Naive thymus-derived CD4-positive, alpha-beta T cell (primary cell): ENCODE measurements at regions not wholly inside any gene's neighbourhood (a gene's known extent, or its start where the extent isn't known, plus 50 kb on each side); places are given as distances from the start of the nearest gene placed in this dataset.

Experiments
- ATAC-seq: fragments of 150-1000 bp; cut with Tn5 transposase; 2 replicates; pipeline ENCODE4 v1.10.0; 2021; ENCODE audit warnings: mild to moderate bottlenecking, moderate library complexity
- CTCF ChIA-PET: fragments of 350-600 bp; sonication (Branson Sonifier 250); formaldehyde crosslinking; loops from one replicate; lab custom pipeline; 2021; ENCODE audit warnings: antibody characterized with exemption; lab: Charles Lee
- POLR2A ChIA-PET: fragments of 350-600 bp; sonication (Branson Sonifier 250); formaldehyde crosslinking; loops from one replicate; lab custom pipeline; 2021; ENCODE audit warnings: antibody characterized with exemption, inconsistent platforms; lab: Charles Lee
- DNase-seq, 9 donors: peaks; one replicate each; pipeline versions ENCODE4 v3.0.0 to v3.0.0-alpha.2; 2020 to 2022; ENCODE audit warnings: mixed read lengths in 1 of 9
- H3K27ac ChIP-seq: one replicate; pipeline ENCODE4 v1.7.0; 2013; ENCODE audit warnings: mild to moderate bottlenecking, low read depth, low read length, moderate library complexity
- H3K27me3 ChIP-seq, 2 donors: one replicate each; pipeline ENCODE4 v1.7.0; 2013; ENCODE audit warnings: low read length in 2 of 2, mild to moderate bottlenecking in 2 of 2, moderate library complexity in 2 of 2; ENCODE audit not compliant: control insufficient read depth in 2 of 2, insufficient read depth in 2 of 2
- H3K36me3 ChIP-seq, 3 experiments: 1 replicate in 2 of 3; 2 replicates in 1 of 3; pipeline ENCODE4 v1.7.0; 2013; ENCODE audit warnings: low read length in 3 of 3, mild to moderate bottlenecking in 3 of 3, moderate library complexity in 1 of 3; ENCODE audit not compliant: insufficient read depth in 3 of 3, control insufficient read depth in 2 of 3
- H3K4me1 ChIP-seq, 2 donors: one replicate each; pipeline ENCODE4 v1.7.0; 2013; ENCODE audit warnings: low read length in 2 of 2, mild to moderate bottlenecking in 2 of 2, moderate library complexity in 1 of 2; ENCODE audit not compliant: control insufficient read depth in 2 of 2, insufficient read depth in 2 of 2
- H3K4me3 ChIP-seq: 2 replicates; pipeline ENCODE4 v1.7.0; 2013; ENCODE audit warnings: mild to moderate bottlenecking, low read length
- H3K9me3 ChIP-seq, 3 experiments: 1 replicate in 2 of 3; 2 replicates in 1 of 3; pipeline ENCODE4 v1.7.0; 2013; ENCODE audit warnings: low read length in 3 of 3; ENCODE audit not compliant: control insufficient read depth in 2 of 3
- H3K27ac Mint-ChIP-seq, 9 donors: one replicate each; pipeline ENCODE4 v1.8.0; 2020 to 2022; ENCODE audit warnings: mixed read lengths in 9 of 9, mild to moderate bottlenecking in 8 of 9, moderate library complexity in 5 of 9, inconsistent platforms in 2 of 9
- H3K27me3 Mint-ChIP-seq, 5 donors: one replicate each; pipeline ENCODE4 v1.8.0; 2021 to 2022; ENCODE audit warnings: mixed read lengths in 5 of 5, mild to moderate bottlenecking in 1 of 5
- H3K36me3 Mint-ChIP-seq, 5 donors: one replicate each; pipeline ENCODE4 v1.8.0; 2020 to 2022; ENCODE audit warnings: mixed read lengths in 5 of 5, mild to moderate bottlenecking in 3 of 5, inconsistent platforms in 1 of 5
- H3K4me1 Mint-ChIP-seq, 7 donors: one replicate each; pipeline ENCODE4 v1.8.0; 2020 to 2022; ENCODE audit warnings: mixed read lengths in 7 of 7, mild to moderate bottlenecking in 3 of 7, inconsistent platforms in 1 of 7
- H3K4me3 Mint-ChIP-seq, 10 donors: one replicate each; pipeline ENCODE4 v1.8.0; 2020 to 2022; ENCODE audit warnings: mild to moderate bottlenecking in 10 of 10, mixed read lengths in 10 of 10, moderate library complexity in 6 of 10, inconsistent platforms in 2 of 10
- H3K9me3 Mint-ChIP-seq, 11 donors: one replicate each; pipeline ENCODE4 v1.8.0; 2020 to 2022; ENCODE audit warnings: mixed read lengths in 11 of 11, mild to moderate bottlenecking in 4 of 11, inconsistent platforms in 1 of 11, moderate library complexity in 1 of 11
- intact Hi-C, 2 donors: fragments of 100-400 bp; cut with micrococcal nuclease; formaldehyde crosslinking; loops; one replicate each; pipeline ENCODE4 v1.15.1; 2023

- Histone ChIP-seq H3K27me3 (no peaks in the 10 kb centered on the region), H3K36me3 (no peaks in the 10 kb centered on the region), H3K27ac (no peak overlapping the region), H3K9me3 (no peaks in the 10 kb centered on the region), H3K4me1 (no peaks in the 10 kb centered on the region), H3K4me3 (no peak overlapping the region)
- Mint-ChIP-seq H3K4me1 (no peaks in the 10 kb centered on the region), H3K27ac (no peak overlapping the region), H3K9me3 (peaks cover 0 to 8% (median 0%) of the 10 kb centered on the region in 11 donors), H3K36me3 (no peaks in the 10 kb centered on the region), H3K4me3 (no peak overlapping the region), H3K27me3 (no peaks in the 10 kb centered on the region)
- intact Hi-C loops, result no loop called here
- ChIA-PET CTCF (no interaction called here), POLR2A (no interaction called here)
- DNase-seq, result no peak
- no peak for ATAC-seq
These were observed 693.5 kb upstream of the TENM3 start for GRCh38 chr4:181549576-181550188.

- H3K27ac Mint-ChIP-seq, result no peak overlapping the region
- DNase-seq, result no peak
These were observed 692.8 kb upstream of the TENM3 start for GRCh38 chr4:181550381-181550780.

DNA sequence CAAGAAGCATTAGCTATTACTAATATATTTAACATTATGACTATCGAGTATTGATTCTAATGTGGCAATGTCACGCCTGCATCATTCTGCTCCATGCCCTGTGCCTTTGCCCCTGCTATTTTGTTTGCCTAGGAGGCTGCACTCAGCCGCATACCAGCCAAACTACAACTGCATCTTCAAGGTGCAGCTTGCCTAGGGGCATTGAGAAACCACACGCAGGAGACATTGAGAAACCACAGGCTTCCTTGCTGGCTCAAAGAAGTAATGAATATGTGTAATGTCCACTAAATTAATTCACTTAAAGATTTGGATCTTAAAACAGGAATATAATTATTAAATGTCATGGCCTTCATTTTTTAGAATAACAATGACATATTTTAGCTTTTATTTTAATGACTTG lies 683.6 kb upstream of the TENM3 start:
- H3K27me3 ChIP-seq, result no peaks in the 10 kb centered on the region

More at GRCh38 chr4:181550381-181550780, 692.8 kb upstream of the TENM3 start:
- Histone ChIP-seq H3K4me1 (no peaks in the 10 kb centered on the region), H3K27ac (no peak overlapping the region), H3K27me3 (no peaks in the 10 kb centered on the region), H3K4me3 (no peak overlapping the region), H3K9me3 (no peaks in the 10 kb centered on the region), H3K36me3 (no peaks in the 10 kb centered on the region)
- no peaks in the 10 kb centered on the region for H3K27me3 Mint-ChIP-seq
- intact Hi-C loops, result no loop called here
- ATAC-seq, result no peak
- CTCF ChIA-PET, result no interaction called here
- H3K4me1 Mint-ChIP-seq, result no peaks in the 10 kb centered on the region
- no peaks in the 10 kb centered on the region for H3K36me3 Mint-ChIP-seq
- POLR2A ChIA-PET, result no interaction called here
- no peak overlapping the region for H3K4me3 Mint-ChIP-seq
- H3K9me3 Mint-ChIP-seq, result peaks cover 0 to 8% (median 0%) of the 10 kb centered on the region in 11 donors

GRCh38 chr4:181562399-181562798 lies 680.8 kb upstream of the TENM3 start:
- peaks cover 0 to 6% (median 0%) of the 10 kb centered on the region in 11 donors for H3K9me3 Mint-ChIP-seq
- no peaks in the 10 kb centered on the region for H3K27me3 ChIP-seq
- H3K36me3 Mint-ChIP-seq, result no peaks in the 10 kb centered on the region
- intact Hi-C loops, result no loop called here
- no peak overlapping the region for H3K27ac ChIP-seq
- H3K4me1 ChIP-seq, result no peaks in the 10 kb centered on the region
- no peak overlapping the region for H3K4me3 ChIP-seq
- DNase-seq (no peak), ATAC-seq (no peak)
- no peaks in the 10 kb centered on the region for H3K4me1 Mint-ChIP-seq
- no peak overlapping the region for H3K4me3 Mint-ChIP-seq
- ChIA-PET POLR2A (no interaction called here), CTCF (no interaction called here)
- no peak overlapping the region for H3K27ac Mint-ChIP-seq
- no peaks in the 10 kb centered on the region for H3K9me3 ChIP-seq
- no peaks in the 10 kb centered on the region for H3K27me3 Mint-ChIP-seq
- no peaks in the 10 kb centered on the region for H3K36me3 ChIP-seq

More for the DNA sequence above, 683.6 kb upstream of the TENM3 start:
- intact Hi-C loops, result no loop called here
- ChIA-PET POLR2A (no interaction called here), CTCF (no interaction called here)
- H3K4me1 ChIP-seq, result no peaks in the 10 kb centered on the region
- ATAC-seq, result no peak
- DNase-seq, result no peak
- H3K4me3 ChIP-seq, result no peak overlapping the region
- no peak overlapping the region for H3K27ac ChIP-seq
- H3K4me1 Mint-ChIP-seq, result no peaks in the 10 kb centered on the region
- no peak overlapping the region for H3K27ac Mint-ChIP-seq
- H3K27me3 Mint-ChIP-seq, result no peaks in the 10 kb centered on the region
- H3K36me3 ChIP-seq, result no peaks in the 10 kb centered on the region
- no peak overlapping the region for H3K4me3 Mint-ChIP-seq
- H3K9me3 ChIP-seq, result no peaks in the 10 kb centered on the region
- H3K36me3 Mint-ChIP-seq, result no peaks in the 10 kb centered on the region
- H3K9me3 Mint-ChIP-seq, result peaks cover 0 to 6% (median 0%) of the 10 kb centered on the region in 11 donors

GRCh38 chr4:181564625-181565024 lies 678.6 kb upstream of the TENM3 start:
- Histone ChIP-seq H3K27me3 (no peaks in the 10 kb centered on the region), H3K4me3 (no peak overlapping the region), H3K27ac (no peak overlapping the region), H3K4me1 (no peaks in the 10 kb centered on the region), H3K36me3 (no peaks in the 10 kb centered on the region), H3K9me3 (no peaks in the 10 kb centered on the region)
- CTCF ChIA-PET, result no interaction called here
- Mint-ChIP-seq H3K36me3 (no peaks in the 10 kb centered on the region), H3K27me3 (no peaks in the 10 kb centered on the region), H3K27ac (no peak overlapping the region), H3K4me3 (no peak overlapping the region), H3K4me1 (no peaks in the 10 kb centered on the region), H3K9me3 (peaks cover 0 to 6% (median 0%) of the 10 kb centered on the region in 11 donors)
- POLR2A ChIA-PET, result no interaction called here
- ATAC-seq (no peak), DNase-seq (no peak)
- intact Hi-C loops, result no loop called here

GRCh38 chr4:181566490-181566889 lies 676.7 kb upstream of the TENM3 start:
- Histone ChIP-seq H3K4me1 (no peaks in the 10 kb centered on the region), H3K27ac (no peak overlapping the region), H3K27me3 (no peaks in the 10 kb centered on the region), H3K36me3 (no peaks in the 10 kb centered on the region), H3K4me3 (no peak overlapping the region), H3K9me3 (no peaks in the 10 kb centered on the region)
- no peak for ATAC-seq
- Mint-ChIP-seq H3K9me3 (peaks cover 0 to 11% (median 0%) of the 10 kb centered on the region in 11 donors), H3K4me3 (no peak overlapping the region), H3K27me3 (no peaks in the 10 kb centered on the region), H3K36me3 (no peaks in the 10 kb centered on the region), H3K27ac (no peak overlapping the region), H3K4me1 (no peaks in the 10 kb centered on the region)
- CTCF ChIA-PET, result no interaction called here
- intact Hi-C loops, result no loop called here
- POLR2A ChIA-PET, result no interaction called here
- DNase-seq, result no peak

- Histone ChIP-seq H3K36me3 (no peaks in the 10 kb centered on the region), H3K27ac (no peak overlapping the region), H3K9me3 (no peaks in the 10 kb centered on the region), H3K27me3 (no peaks in the 10 kb centered on the region), H3K4me3 (no peak overlapping the region), H3K4me1 (no peaks in the 10 kb centered on the region)
- Mint-ChIP-seq H3K27me3 (no peaks in the 10 kb centered on the region), H3K36me3 (no peaks in the 10 kb centered on the region), H3K4me3 (no peak overlapping the region), H3K9me3 (peaks cover 0 to 11% (median 0%) of the 10 kb centered on the region in 11 donors), H3K27ac (no peak overlapping the region), H3K4me1 (no peaks in the 10 kb centered on the region)
- POLR2A ChIA-PET, result no interaction called here
- DNase-seq, result no peak
- no peak for ATAC-seq
- intact Hi-C loops, result no loop called here
- CTCF ChIA-PET, result no interaction called here
These were observed 673.6 kb upstream of the TENM3 start for GRCh38 chr4:181569553-181569952.
